ENCODE measurements at regions not wholly inside any gene's neighbourhood (a gene's known extent, or its start where the extent isn't known, plus 50 kb on each side); places are given as distances from the start of the nearest gene placed in this dataset.

DNA sequence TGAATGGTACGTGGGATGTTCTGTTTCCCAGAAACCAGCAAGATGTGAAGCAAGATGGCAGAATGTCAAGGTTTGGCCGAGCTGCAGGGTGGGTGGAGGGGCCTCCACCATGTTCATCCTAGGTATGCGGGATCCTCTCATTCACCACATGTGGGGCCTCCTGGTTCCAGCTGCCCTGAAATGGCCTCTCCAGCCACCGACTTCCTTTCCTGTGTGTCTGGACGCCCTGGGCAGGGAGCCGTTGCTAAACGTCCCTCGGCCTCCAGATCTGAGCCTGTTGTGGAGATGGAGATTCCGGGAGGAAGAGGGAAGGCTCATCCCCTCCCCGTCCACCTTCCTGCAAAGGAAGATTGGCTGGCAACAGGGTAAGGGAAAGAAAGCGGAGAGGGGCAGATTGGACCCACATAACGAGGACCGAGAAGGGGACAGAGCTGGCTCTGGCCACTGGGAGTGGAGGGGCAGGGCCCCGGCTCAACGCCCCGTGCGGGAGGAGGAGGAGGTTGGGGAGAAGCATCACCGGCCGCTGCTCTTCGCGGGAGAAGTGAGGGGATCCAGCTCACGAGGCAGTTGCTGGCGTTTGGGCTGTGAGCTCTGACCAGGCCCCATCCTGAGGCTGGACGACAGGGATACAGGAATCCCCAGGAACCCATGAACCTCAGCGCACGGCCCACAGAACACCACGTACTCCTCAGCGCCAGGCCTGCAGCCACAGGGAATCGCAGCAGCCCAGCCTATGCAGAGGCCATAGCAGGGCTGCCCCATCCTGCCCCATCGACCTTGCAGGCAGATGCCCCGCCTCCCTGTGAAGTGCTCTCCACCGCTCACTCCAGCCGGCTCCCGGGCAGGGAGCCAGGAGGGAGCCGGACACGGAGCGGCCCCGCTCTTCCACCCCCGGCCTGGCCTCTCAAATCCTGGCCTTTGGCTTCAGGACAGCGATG is 98.3 kb downstream of the FOXL3 start:
- TF ChIP-seq POLR2A (IDR thresholded peaks at IDR 0.05; ENCODE audit: low read length) (no peak), GATA1 (IDR thresholded peaks at IDR 0.05; ENCODE audit: low read depth, low read length) (no peak)
